ENCODE measurements at regions not wholly inside any gene's neighbourhood (a gene's known extent, or its start where the extent isn't known, plus 50 kb on each side); places are given as distances from the start of the nearest gene placed in this dataset.
A peak's percentile ranks its signal among the peaks of the same experiment; 100 is the strongest.

- H3K36me3 Mint-ChIP-seq (ENCODE audit: low read depth) = peaks cover 9% of the 10 kb centered on the region
- no peaks in the 10 kb centered on the region for H3K27me3 Mint-ChIP-seq (ENCODE audit: low read depth)
- peak overlapping the region; percentile 73 for H3K27ac Mint-ChIP-seq (ENCODE audit: unreplicated experiment)
- TF ChIP-seq, protein P1, sequence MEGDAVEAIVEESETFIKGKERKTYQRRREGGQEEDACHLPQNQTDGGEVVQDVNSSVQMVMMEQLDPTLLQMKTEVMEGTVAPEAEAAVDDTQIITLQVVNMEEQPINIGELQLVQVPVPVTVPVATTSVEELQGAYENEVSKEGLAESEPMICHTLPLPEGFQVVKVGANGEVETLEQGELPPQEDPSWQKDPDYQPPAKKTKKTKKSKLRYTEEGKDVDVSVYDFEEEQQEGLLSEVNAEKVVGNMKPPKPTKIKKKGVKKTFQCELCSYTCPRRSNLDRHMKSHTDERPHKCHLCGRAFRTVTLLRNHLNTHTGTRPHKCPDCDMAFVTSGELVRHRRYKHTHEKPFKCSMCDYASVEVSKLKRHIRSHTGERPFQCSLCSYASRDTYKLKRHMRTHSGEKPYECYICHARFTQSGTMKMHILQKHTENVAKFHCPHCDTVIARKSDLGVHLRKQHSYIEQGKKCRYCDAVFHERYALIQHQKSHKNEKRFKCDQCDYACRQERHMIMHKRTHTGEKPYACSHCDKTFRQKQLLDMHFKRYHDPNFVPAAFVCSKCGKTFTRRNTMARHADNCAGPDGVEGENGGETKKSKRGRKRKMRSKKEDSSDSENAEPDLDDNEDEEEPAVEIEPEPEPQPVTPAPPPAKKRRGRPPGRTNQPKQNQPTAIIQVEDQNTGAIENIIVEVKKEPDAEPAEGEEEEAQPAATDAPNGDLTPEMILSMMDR (conservative IDR thresholded peaks at IDR 0.05) = no peak
- no peak for DNase-seq (ENCODE audit: low read depth, low spot score)
- H3K4me3 Mint-ChIP-seq = no peak overlapping the region
- peaks cover 13% of the 10 kb centered on the region for H3K9me3 Mint-ChIP-seq
- H3K4me1 Mint-ChIP-seq = peaks cover 49% of the 10 kb centered on the region
Observed at GRCh38 chr5:125660231-125660895, 762.8 kb upstream of the GRAMD2B start.

- TF ChIP-seq, protein P1 (conservative IDR thresholded peaks at IDR 0.05) = no peak
- H3K36me3 Mint-ChIP-seq (ENCODE audit: low read depth) = peaks cover 15% of the 10 kb centered on the region
Observed at GRCh38 chr5:125661584-125661983, 761.6 kb upstream of the GRAMD2B start.

DNA sequence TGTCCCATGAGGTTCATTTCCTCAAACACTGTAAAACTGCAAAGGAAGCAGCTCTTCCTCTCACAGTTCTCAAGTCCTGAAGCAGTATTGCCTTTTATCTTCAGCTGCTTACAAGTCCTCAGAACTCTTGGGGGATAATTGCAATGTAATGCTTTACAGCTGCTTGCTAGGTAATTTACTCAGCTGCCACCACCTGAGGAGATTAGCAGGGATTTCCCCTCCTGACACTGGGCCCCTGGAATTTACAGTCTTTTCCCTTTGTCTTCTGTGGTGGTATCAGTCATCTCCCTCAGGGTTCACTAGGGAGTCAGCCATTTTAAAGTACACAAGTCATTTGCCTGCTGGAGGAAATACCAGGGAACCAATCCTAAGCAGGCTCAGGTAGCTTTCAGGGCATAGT lies 754.3 kb upstream of the GRAMD2B start:
- no peak overlapping the region for H3K4me3 Mint-ChIP-seq
- H3K36me3 Mint-ChIP-seq (ENCODE audit: low read depth) = peaks cover 16% of the 10 kb centered on the region
- TF ChIP-seq, protein P1 (conservative IDR thresholded peaks at IDR 0.05) = no peak
- peaks cover 20% of the 10 kb centered on the region for H3K9me3 Mint-ChIP-seq
- DNase-seq (ENCODE audit: low read depth, low spot score) = no peak
- peaks cover 21% of the 10 kb centered on the region for H3K4me1 Mint-ChIP-seq
- no peaks in the 10 kb centered on the region for H3K27me3 Mint-ChIP-seq (ENCODE audit: low read depth)
- peak overlapping the region; percentile 76 for H3K27ac Mint-ChIP-seq (ENCODE audit: unreplicated experiment)

More at GRCh38 chr5:125661584-125661983, 761.6 kb upstream of the GRAMD2B start:
- Mint-ChIP-seq H3K4me1 (peaks cover 45% of the 10 kb centered on the region), H3K4me3 (no peak overlapping the region), H3K27me3 (ENCODE audit: low read depth) (no peaks in the 10 kb centered on the region), H3K9me3 (peaks cover 20% of the 10 kb centered on the region), H3K27ac (ENCODE audit: unreplicated experiment) (no peak overlapping the region)
- no peak for DNase-seq (ENCODE audit: low read depth, low spot score)

GRCh38 chr5:125673359-125673950 lies 749.8 kb upstream of the GRAMD2B start:
- no peak for DNase-seq (ENCODE audit: low read depth, low spot score)

DNA sequence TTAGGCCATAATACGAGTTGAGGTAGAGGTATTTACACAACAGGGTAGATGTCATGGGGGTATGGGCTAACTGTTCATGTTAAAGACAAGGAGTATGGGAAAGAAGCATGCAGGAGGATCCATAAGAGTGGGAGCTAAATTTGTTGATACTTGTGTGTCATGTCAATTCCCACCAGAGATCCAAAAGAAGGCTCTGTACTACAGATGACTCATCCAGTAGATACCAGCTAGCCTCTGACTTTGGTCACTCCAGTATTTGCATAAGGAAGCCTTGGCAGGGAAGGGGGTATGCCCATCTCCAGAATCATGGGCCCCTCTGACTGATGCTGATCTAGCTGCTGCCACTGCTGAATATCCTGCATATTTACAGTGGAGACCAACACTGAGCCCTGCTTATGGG lies 743.7 kb upstream of the GRAMD2B start:
- DNase-seq (ENCODE audit: low read depth, low spot score) = no peak

More at GRCh38 chr5:125673359-125673950, 749.8 kb upstream of the GRAMD2B start:
- Mint-ChIP-seq H3K27me3 (ENCODE audit: low read depth) (no peaks in the 10 kb centered on the region), H3K36me3 (ENCODE audit: low read depth) (no peaks in the 10 kb centered on the region), H3K9me3 (peaks cover 6% of the 10 kb centered on the region), H3K4me1 (peaks cover 7% of the 10 kb centered on the region), H3K27ac (ENCODE audit: unreplicated experiment) (no peak overlapping the region), H3K4me3 (no peak overlapping the region)
- TF ChIP-seq, protein P1 (conservative IDR thresholded peaks at IDR 0.05) = peak; percentile 38

More for the DNA sequence above, 743.7 kb upstream of the GRAMD2B start:
- Mint-ChIP-seq H3K4me3 (no peak overlapping the region), H3K27me3 (ENCODE audit: low read depth) (no peaks in the 10 kb centered on the region), H3K4me1 (peaks cover 15% of the 10 kb centered on the region), H3K9me3 (peaks cover 2% of the 10 kb centered on the region), H3K27ac (ENCODE audit: unreplicated experiment) (no peak overlapping the region), H3K36me3 (ENCODE audit: low read depth) (no peaks in the 10 kb centered on the region)
- TF ChIP-seq, protein P1 (conservative IDR thresholded peaks at IDR 0.05) = no peak

Data from neural crest cell (in vitro differentiated cells).